H1 (cell line): ENCODE measurements at regions not wholly inside any gene's neighbourhood (a gene's known extent, or its start where the extent isn't known, plus 50 kb on each side); places are given as distances from the start of the nearest gene placed in this dataset.

ENCODE experiments used
- CTCF ChIA-PET: fragments of 300-600 bp; sonication (Branson Sonifier 250); formaldehyde crosslinking; loops from one replicate; lab custom pipeline; 2021; ENCODE audit not compliant: partially characterized antibody; lab: Charles Lee
- POLR2A ChIA-PET: fragments of 300-600 bp; sonication (Branson Sonifier 250); formaldehyde crosslinking; loops from one replicate; lab custom pipeline; 2021; ENCODE audit warnings: inconsistent platforms; ENCODE audit not compliant: partially characterized antibody; lab: Charles Lee
- DNase-seq, 2 experiments: peaks; one replicate each; pipeline versions ENCODE4 v3.0.0 to v3.0.0-alpha.2; 2010 to 2022; ENCODE audit warnings: low spot score in 2 of 2, low read depth in 1 of 2, mixed read lengths in 1 of 2
- FAIRE-seq: peaks from 2 replicates; lab custom pipeline; 2011; peaks lifted over from hg19 to GRCh38; lab: Jason Lieb, UNC
- H2AFZ ChIP-seq: 2 replicates; pipeline ENCODE4 v1.8.1; 2012; ENCODE audit warnings: low read length, inconsistent platforms
- H2AK5ac ChIP-seq: 2 replicates; pipeline ENCODE4 v1.6.1; 2013; ENCODE audit warnings: low read depth, low read length
- H2BK120ac ChIP-seq: replicated peaks from 2 replicates; pipeline ENCODE3; 2013; ENCODE audit warnings: low read depth, low read length, inconsistent platforms
- H2BK12ac ChIP-seq: 2 replicates; pipeline ENCODE4 v1.6.1; 2013; ENCODE audit warnings: low read depth, low read length
- H2BK15ac ChIP-seq: 2 replicates; pipeline ENCODE4 v1.6.1; 2013; ENCODE audit warnings: low read length
- H2BK20ac ChIP-seq: 2 replicates; pipeline ENCODE4 v1.6.1; 2013; ENCODE audit warnings: low read length
- H2BK5ac ChIP-seq: 2 replicates; pipeline ENCODE4 v1.6.1; 2013; ENCODE audit warnings: low read depth, low read length
- H3K14ac ChIP-seq: 2 replicates; pipeline ENCODE4 v1.6.1; 2013; ENCODE audit warnings: inconsistent platforms; ENCODE audit not compliant: insufficient read length
- H3K18ac ChIP-seq: 2 replicates; pipeline ENCODE4 v1.6.1; 2013; ENCODE audit warnings: low read length; ENCODE audit errors: extremely low read depth
- H3K23ac ChIP-seq: 2 replicates; pipeline ENCODE4 v1.6.1; 2013; ENCODE audit warnings: inconsistent platforms; ENCODE audit not compliant: insufficient read length
- H3K23me2 ChIP-seq: 2 replicates; pipeline ENCODE4 v1.6.1; 2013; ENCODE audit warnings: low read depth, low read length
- H3K27ac ChIP-seq: 2 replicates; pipeline ENCODE4 v1.6.1; 2011; ENCODE audit warnings: low read depth, low read length, inconsistent platforms
- H3K27me3 ChIP-seq, 4 experiments: replicated peaks in 1 of 4; 1 replicate in 1 of 4; 2 replicates in 3 of 4; pipeline versions ENCODE4 v1.6.1 to v1.8.1; 2011 to 2013; ENCODE audit warnings: low read length in 3 of 4, mild to moderate bottlenecking in 3 of 4, inconsistent platforms in 2 of 4, mixed read lengths in 2 of 4, moderate library complexity in 1 of 4; ENCODE audit not compliant: control insufficient read depth in 3 of 4, insufficient read depth in 3 of 4; ENCODE audit errors: extremely low read depth in 1 of 4
- H3K36me3 ChIP-seq, 4 experiments: 2 replicates each; pipeline versions ENCODE4 v1.6.1 to v1.8.1; 2011 to 2013; ENCODE audit warnings: mild to moderate bottlenecking in 4 of 4, low read length in 3 of 4, moderate library complexity in 2 of 4, control low read depth in 1 of 4, inconsistent platforms in 1 of 4; ENCODE audit not compliant: insufficient read depth in 4 of 4, control insufficient read depth in 2 of 4
- H3K4ac ChIP-seq: replicated peaks from 2 replicates; pipeline ENCODE3; 2013; ENCODE audit warnings: low read length, low read depth, mixed read lengths, inconsistent platforms; ENCODE audit not compliant: insufficient read length
- H3K4me1 ChIP-seq, 4 experiments: replicated peaks in 1 of 4; 1 replicate in 1 of 4; 2 replicates in 3 of 4; pipeline versions ENCODE4 v1.6.1 to v1.8.1; 2011 to 2013; ENCODE audit warnings: low read length in 3 of 4, inconsistent platforms in 2 of 4, mixed read lengths in 1 of 4; ENCODE audit not compliant: insufficient read depth in 4 of 4, control insufficient read depth in 3 of 4
- H3K4me2 ChIP-seq, 2 experiments: 2 replicates each; pipeline versions ENCODE4 v1.6.1 to v1.8.1; 2011 to 2013; ENCODE audit warnings: low read depth in 2 of 2, low read length in 2 of 2, control low read depth in 1 of 2, inconsistent platforms in 1 of 2, mild to moderate bottlenecking in 1 of 2; ENCODE audit not compliant: insufficient read depth in 1 of 2
- H3K4me3 ChIP-seq, 4 experiments: fragments of 200-600, 300-600 bp in 1 of 4; sonication (generic), shearing (Covaris generic), sonication (Bioruptor Twin) in 1 of 4; 2 replicates each; pipeline versions ENCODE4 v1.5.1 to v1.8.1; 2011 to 2016; ENCODE audit warnings: low read length in 4 of 4, low read depth in 3 of 4, control low read depth in 2 of 4, inconsistent platforms in 2 of 4, mild to moderate bottlenecking in 2 of 4, mixed read lengths in 1 of 4, moderate library complexity in 1 of 4; ENCODE audit not compliant: insufficient read depth in 2 of 4; ENCODE audit errors: extremely low read depth in 1 of 4
- H3K56ac ChIP-seq: replicated peaks from 2 replicates; pipeline ENCODE3; 2013; ENCODE audit warnings: low read depth, mild to moderate bottlenecking, mixed read lengths, low read length, inconsistent platforms; ENCODE audit not compliant: insufficient read length
- H3K79me1 ChIP-seq: 2 replicates; pipeline ENCODE4 v1.6.1; 2013; ENCODE audit warnings: low read depth, low read length, control low read depth
- H3K79me2 ChIP-seq, 2 experiments: 2 replicates each; pipeline versions ENCODE4 v1.6.1 to v1.8.1; 2012 to 2013; ENCODE audit warnings: low read length in 2 of 2, mild to moderate bottlenecking in 2 of 2, inconsistent platforms in 1 of 2; ENCODE audit not compliant: insufficient read depth in 2 of 2, control insufficient read depth in 1 of 2
- H3K9ac ChIP-seq, 4 experiments: replicated peaks in 1 of 4; 1 replicate in 1 of 4; 2 replicates in 3 of 4; pipeline versions ENCODE4 v1.6.1 to v1.8.1; 2011 to 2013; ENCODE audit warnings: low read depth in 3 of 4, low read length in 3 of 4, control low read depth in 2 of 4, mild to moderate bottlenecking in 2 of 4, moderate library complexity in 2 of 4, inconsistent platforms in 1 of 4; ENCODE audit errors: extremely low read depth in 1 of 4
- H3K9me3 ChIP-seq, 2 experiments: 2 replicates each; pipeline versions ENCODE4 v1.6.1 to v1.8.1; 2012 to 2013; ENCODE audit warnings: mild to moderate bottlenecking in 2 of 2, moderate library complexity in 2 of 2, control low read depth in 1 of 2, inconsistent platforms in 1 of 2, low read depth in 1 of 2, low read length in 1 of 2, mixed read lengths in 1 of 2; ENCODE audit not compliant: insufficient read depth in 2 of 2
- H4K20me1 ChIP-seq, 2 experiments: replicated peaks in 1 of 2; 2 replicates each; pipeline versions ENCODE3 to v1.8.1; 2011 to 2013; ENCODE audit warnings: inconsistent platforms in 2 of 2, low read length in 2 of 2, mild to moderate bottlenecking in 1 of 2; ENCODE audit not compliant: insufficient read depth in 2 of 2, control insufficient read depth in 1 of 2
- H4K5ac ChIP-seq: 2 replicates; pipeline ENCODE4 v1.6.1; 2013; ENCODE audit warnings: low read length, low read depth, mixed read lengths, inconsistent platforms; ENCODE audit not compliant: insufficient read length
- H4K8ac ChIP-seq: 2 replicates; pipeline ENCODE4 v1.8.0; 2013; ENCODE audit warnings: mild to moderate bottlenecking, moderate library complexity, low read length, inconsistent platforms; ENCODE audit not compliant: insufficient read depth; ENCODE audit errors: extremely low read depth
- H4K91ac ChIP-seq: replicated peaks from 2 replicates; pipeline ENCODE3; 2013; ENCODE audit warnings: low read length, mixed read lengths, inconsistent platforms; ENCODE audit not compliant: insufficient read length
- CBX5 ChIP-seq: fragments of 300-800, 300-1000 bp; sonication (generic); IDR thresholded peaks from 2 replicates; pipeline ENCODE4 v1.7.1; 2016; ENCODE audit warnings: antibody characterized with exemption, low read length, low read depth
- EZH2 ChIP-seq: fragments of 200-600 bp; sonication (generic); IDR thresholded peaks from 2 replicates; pipeline ENCODE4 v1.7.1; 2012; ENCODE audit warnings: low read depth, mild to moderate bottlenecking, moderate library complexity, low read length, inconsistent platforms; ENCODE audit not compliant: severe bottlenecking
- FOSL1 ChIP-seq: IDR thresholded peaks from 2 replicates; pipeline ENCODE4 v1.6.1; 2011; ENCODE audit warnings: mild to moderate bottlenecking, low read depth, low read length, moderate library complexity; ENCODE audit not compliant: insufficient read depth
- MAFK ChIP-seq: IDR thresholded peaks from 2 replicates; pipeline ENCODE4 v1.6.1; 2012; ENCODE audit warnings: low read depth, mild to moderate bottlenecking, improper control_type of control experiment, low read length
- PHF8 ChIP-seq: fragments of 200-600 bp; sonication (generic); conservative IDR thresholded peaks from 2 replicates; pipeline ENCODE4 v1.7.1; 2012; ENCODE audit warnings: low read depth, mild to moderate bottlenecking, inconsistent platforms, low read length, moderate library complexity
- RBBP5 ChIP-seq: IDR thresholded peaks from 2 replicates; pipeline ENCODE4 v1.7.1; 2012; ENCODE audit warnings: low read depth, mild to moderate bottlenecking, inconsistent platforms, low read length, moderate library complexity, borderline replicate concordance
- RFX5 ChIP-seq: IDR thresholded peaks from 2 replicates; pipeline ENCODE4 v1.6.1; 2011; ENCODE audit warnings: low read depth, low read length, improper control_type of control experiment, borderline replicate concordance
- RNF2 ChIP-seq: fragments of 200-900, 300-1000 bp; sonication (generic); IDR thresholded peaks from 2 replicates; pipeline ENCODE4 v1.7.1; 2016; ENCODE audit warnings: borderline replicate concordance, low read depth, mild to moderate bottlenecking, antibody characterized with exemption, low read length; ENCODE audit not compliant: poor library complexity, severe bottlenecking; ENCODE audit errors: missing control alignments
- RXRA ChIP-seq: IDR thresholded peaks from 2 replicates; pipeline ENCODE4 v1.6.1; 2011; ENCODE audit warnings: low read depth, mild to moderate bottlenecking, low read length, moderate library complexity; ENCODE audit not compliant: insufficient read depth
- SP4 ChIP-seq: IDR thresholded peaks from 2 replicates; pipeline ENCODE4 v1.6.1; 2012; ENCODE audit warnings: low read length, inconsistent platforms
- TAF7 ChIP-seq: optimal IDR thresholded peaks from 2 replicates; pipeline ENCODE3; 2011; ENCODE audit warnings: low read depth, mild to moderate bottlenecking, inconsistent platforms, low read length, moderate library complexity, borderline replicate concordance
- ZNF274 ChIP-seq: IDR thresholded peaks from 2 replicates; pipeline ENCODE4 v1.7.0; 2012; ENCODE audit warnings: low read length, borderline replicate concordance; ENCODE audit errors: extremely low read depth
- WGBS, 2 experiments: shearing (Covaris generic) in 1 of 2; methylation state at CpG; one replicate each; pipeline versions ENCODE4 v1.1.6 to v1.1.7; 2013 to 2015; ENCODE audit warnings: low lambda C conversion rate in 2 of 2, mixed read lengths in 2 of 2, inconsistent platforms in 1 of 2, low coverage in 1 of 2, missing lambda C conversion rate in 1 of 2; ENCODE audit not compliant: insufficient replicate concordance in 2 of 2, insufficient coverage in 1 of 2, insufficient read length in 1 of 2; ENCODE audit errors: extremely low coverage in 1 of 2, missing lambda C conversion rate in 1 of 2; 5-methylcytosine and 5-hydroxymethylcytosine counted together
- TF ChIP-seq, protein P1 (sequence below): IDR thresholded peaks from 2 replicates; pipeline ENCODE4 v1.6.1; 2012; ENCODE audit warnings: inconsistent platforms

DNA sequence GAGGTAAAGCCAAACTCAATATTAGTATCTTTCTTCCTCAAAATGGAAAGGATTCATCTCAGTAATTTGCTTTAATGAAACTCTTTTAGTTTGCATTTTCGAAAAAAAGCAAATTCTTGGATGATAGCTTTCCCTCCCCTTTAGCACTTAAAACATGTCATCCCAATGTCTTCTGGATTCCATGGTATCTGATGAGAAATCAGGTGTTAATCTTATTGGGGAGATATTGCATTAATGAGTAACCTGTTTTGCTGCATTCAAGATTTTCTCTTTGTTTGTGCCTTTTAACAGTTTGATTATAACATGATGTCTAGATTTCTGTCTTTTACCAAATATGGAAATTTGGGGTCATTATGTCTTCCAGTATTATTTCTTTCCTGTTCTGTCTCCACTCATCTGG lies 405.1 kb upstream of the FOXG1 start:
- no peak overlapping the region for H2BK15ac ChIP-seq
- H3K9me3 ChIP-seq: peaks cover 6 to 15% of the 10 kb centered on the region in 2 experiments; a peak in 2 of 4 replicates
- H3K23me2 ChIP-seq: no peaks in the 10 kb centered on the region
- H3K36me3 ChIP-seq: no peaks in the 10 kb centered on the region
- no peak overlapping the region for H2BK120ac ChIP-seq
- no peak overlapping the region for H4K5ac ChIP-seq
- TF ChIP-seq, protein P1, sequence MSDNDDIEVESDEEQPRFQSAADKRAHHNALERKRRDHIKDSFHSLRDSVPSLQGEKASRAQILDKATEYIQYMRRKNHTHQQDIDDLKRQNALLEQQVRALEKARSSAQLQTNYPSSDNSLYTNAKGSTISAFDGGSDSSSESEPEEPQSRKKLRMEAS: no peak
- TF ChIP-seq CBX5 (no peak), PHF8 (no peak), RNF2 (no peak), TAF7 (no peak), SP4 (no peak), EZH2 (no peak), FOSL1 (no peak), RFX5 (no peak), ZNF274 (no peak), RBBP5 (no peak), RXRA (no peak), MAFK (no peak)
- TF ChIP-seq, all 59 proteins: peak for 0
- 88% methylated on average over 1 of the region's 1 CpG; no CpG with 5 or more reads in 1 of the 2 experiments for WGBS, 2 experiments
- Histone ChIP-seq H2BK12ac (no peak overlapping the region), H3K56ac (no peak overlapping the region), H2AFZ (no peak overlapping the region), H3K4ac (no peak overlapping the region), H3K4me3 (no peak overlapping the region), H4K8ac (no peak overlapping the region), H3K27me3 (no peaks in the 10 kb centered on the region), H3K18ac (no peak overlapping the region), H4K91ac (no peak overlapping the region), H3K79me1 (no peaks in the 10 kb centered on the region), H2BK20ac (no peak overlapping the region), H2AK5ac (no peak overlapping the region), H3K14ac (no peak overlapping the region), H3K27ac (no peak overlapping the region), H3K9ac (no peak overlapping the region), H2BK5ac (no peak overlapping the region), H3K23ac (no peak overlapping the region), H3K4me1 (no peaks in the 10 kb centered on the region), H3K4me2 (no peak overlapping the region), H4K20me1 (no peaks in the 10 kb centered on the region), H3K79me2 (no peaks in the 10 kb centered on the region)
- CTCF ChIA-PET: interaction anchor here (1.6 kb wide), 1 partner anchor 14 kb away, joined by 5 read pairs; no protein-coding TSS in a partner anchor
- POLR2A ChIA-PET: no interaction called here
- FAIRE-seq (no peak), DNase-seq (no peak)
